Right lobe of liver (tissue), 4 donors: ENCODE measurements at regions not wholly inside any gene's neighbourhood (a gene's known extent, or its start where the extent isn't known, plus 50 kb on each side); places are given as distances from the start of the nearest gene placed in this dataset.

Experiments
- POLR2A ChIP-seq: fragments of 450-650 bp; IDR thresholded peaks from one replicate; pipeline ENCODE4 v1.6.1; 2017; ENCODE audit warnings: antibody characterized with exemption, mild to moderate bottlenecking
- TF ChIP-seq, protein P1 (sequence below), 4 donors: fragments of 200-600 bp in 3 of 4; fragments of 450-650 bp in 1 of 4; IDR thresholded peaks; one replicate each; pipeline versions ENCODE4 v1.5.1 to v1.8.0; 2016 to 2022; ENCODE audit warnings: antibody characterized with exemption in 4 of 4, mild to moderate bottlenecking in 2 of 4
- donor health status: DM: no; HTN: no; CAD: no.
- donor health status: DM: no; HTN: no; CAD: no.
- donor health status: DM: no; HTN: yes; CAD: no.

DNA sequence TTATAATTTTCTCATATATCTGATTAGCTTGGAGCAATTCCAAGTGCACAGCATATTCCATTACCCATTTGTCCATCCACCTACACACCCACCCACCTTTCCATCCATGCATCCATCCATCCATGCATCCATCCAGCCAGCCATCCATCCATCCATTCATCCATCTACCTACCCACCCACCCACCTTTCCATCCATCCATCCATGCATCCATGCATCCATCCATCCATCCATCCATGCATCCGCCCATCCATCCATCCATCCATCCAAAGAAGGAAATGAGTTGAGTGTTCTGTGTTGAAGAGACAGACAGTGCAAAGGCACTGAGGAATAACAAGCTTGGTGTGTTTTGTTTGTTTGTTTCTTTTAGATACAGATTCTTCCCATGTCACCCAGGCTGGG, 78.7 kb upstream of the FAM20A start:
- TF ChIP-seq, protein P1, sequence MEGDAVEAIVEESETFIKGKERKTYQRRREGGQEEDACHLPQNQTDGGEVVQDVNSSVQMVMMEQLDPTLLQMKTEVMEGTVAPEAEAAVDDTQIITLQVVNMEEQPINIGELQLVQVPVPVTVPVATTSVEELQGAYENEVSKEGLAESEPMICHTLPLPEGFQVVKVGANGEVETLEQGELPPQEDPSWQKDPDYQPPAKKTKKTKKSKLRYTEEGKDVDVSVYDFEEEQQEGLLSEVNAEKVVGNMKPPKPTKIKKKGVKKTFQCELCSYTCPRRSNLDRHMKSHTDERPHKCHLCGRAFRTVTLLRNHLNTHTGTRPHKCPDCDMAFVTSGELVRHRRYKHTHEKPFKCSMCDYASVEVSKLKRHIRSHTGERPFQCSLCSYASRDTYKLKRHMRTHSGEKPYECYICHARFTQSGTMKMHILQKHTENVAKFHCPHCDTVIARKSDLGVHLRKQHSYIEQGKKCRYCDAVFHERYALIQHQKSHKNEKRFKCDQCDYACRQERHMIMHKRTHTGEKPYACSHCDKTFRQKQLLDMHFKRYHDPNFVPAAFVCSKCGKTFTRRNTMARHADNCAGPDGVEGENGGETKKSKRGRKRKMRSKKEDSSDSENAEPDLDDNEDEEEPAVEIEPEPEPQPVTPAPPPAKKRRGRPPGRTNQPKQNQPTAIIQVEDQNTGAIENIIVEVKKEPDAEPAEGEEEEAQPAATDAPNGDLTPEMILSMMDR (IDR thresholded peaks at IDR 0.05) = no peak
- TF ChIP-seq POLR2A = no peak
